ENCODE measurements at regions not wholly inside any gene's neighbourhood (a gene's known extent, or its start where the extent isn't known, plus 50 kb on each side); places are given as distances from the start of the nearest gene placed in this dataset.

DNA sequence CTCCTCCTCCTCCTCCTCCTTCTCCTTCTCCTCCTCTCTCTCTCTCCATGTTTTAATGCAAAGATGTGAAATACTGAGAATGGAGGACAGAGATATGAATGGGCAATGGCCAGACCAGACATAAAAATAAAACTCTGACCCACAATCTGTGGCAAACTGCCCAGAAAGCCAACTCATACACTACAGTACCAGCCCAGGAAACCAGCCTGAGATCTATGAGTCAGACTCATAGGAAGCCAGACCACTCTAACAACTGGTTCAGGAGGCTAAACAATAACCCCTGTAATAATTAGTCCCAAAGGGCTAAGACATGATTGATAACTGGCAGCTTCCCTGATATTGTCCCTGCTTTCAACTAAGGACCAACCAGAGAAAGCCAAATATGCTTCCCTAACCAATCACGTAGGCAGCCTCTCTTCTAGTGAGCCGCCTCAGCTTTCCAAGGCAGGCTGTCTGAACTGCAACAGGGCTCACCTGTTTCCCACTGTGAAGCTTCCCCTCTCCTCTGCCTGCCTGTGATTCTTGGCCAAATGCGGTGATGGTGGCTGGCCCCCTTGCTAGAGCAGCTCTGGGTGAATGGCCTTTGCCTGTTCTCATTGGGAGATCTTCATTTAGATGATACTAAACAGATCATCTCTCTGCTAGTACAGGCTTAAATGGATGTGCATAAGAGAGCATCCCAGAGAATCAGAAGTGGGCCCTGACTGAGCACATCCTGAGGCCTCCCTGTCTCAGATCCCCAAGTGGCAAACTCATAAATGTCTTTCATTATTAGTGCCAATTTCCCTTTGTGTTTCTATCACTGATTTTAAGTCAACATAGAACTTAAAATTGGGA, 817.6 kb downstream of the TNS3 start:
- WGBS (ENCODE audit: insufficient coverage), result 83% methylated on average over 2 of the region's 3 CpGs
- no peaks in the 10 kb centered on the region for H3K4me1 Mint-ChIP-seq

DNA sequence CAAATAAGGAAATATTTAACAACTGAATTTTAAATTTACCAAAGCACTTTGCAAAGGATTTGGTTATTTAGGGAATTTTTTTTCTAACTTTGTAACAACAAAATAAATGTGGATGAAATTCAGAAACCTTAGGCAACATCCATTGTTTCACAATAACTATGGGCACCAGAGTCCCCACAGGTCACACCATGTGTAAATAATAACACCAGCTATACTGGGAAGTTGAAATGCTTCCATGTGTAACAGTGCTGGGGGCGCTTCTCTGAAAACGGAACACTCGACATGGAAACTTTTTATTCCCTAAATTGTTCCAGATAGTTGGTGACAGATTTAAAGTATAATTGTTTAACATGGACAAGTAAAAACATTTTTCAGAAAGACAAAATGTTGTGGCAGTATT, 818.6 kb downstream of the TNS3 start:
- H3K36me3 Mint-ChIP-seq, result no peaks in the 10 kb centered on the region
- no peaks in the 10 kb centered on the region for H3K4me1 Mint-ChIP-seq
- Histone ChIP-seq H3K4me1 (ENCODE audit: control insufficient read depth in 1 of 2, extremely low read depth in 1 of 2, insufficient read depth in 2 of 2, low read length in 2 of 2) (no peaks in the 10 kb centered on the region), H3K9me3 (no peaks in the 10 kb centered on the region), H3K36me3 (ENCODE audit: control insufficient read depth in 2 of 2, extremely low read depth in 1 of 2, insufficient read depth in 1 of 2, low read length in 1 of 2) (no peaks in the 10 kb centered on the region), H3K4me3 (ENCODE audit: control insufficient read depth in 1 of 2, extremely low read depth in 1 of 2, low read length in 1 of 2) (no peak overlapping the region), H3K27me3 (replicated peaks in 1 of 2; ENCODE audit: control insufficient read depth in 2 of 2, extremely low read depth in 1 of 2, insufficient read depth in 2 of 2, low read length in 1 of 2) (no peaks in the 10 kb centered on the region), H3K27ac (ENCODE audit: low read length) (no peak overlapping the region)
- ChIA-PET POLR2A (no interaction called here), CTCF (no interaction called here)
- no peak overlapping the region for H3K27ac Mint-ChIP-seq
- H3K4me3 Mint-ChIP-seq, result no peak overlapping the region
- DNase-seq, result no peak
- no peak for ATAC-seq (replicated peaks in 1 of 4)
- H3K27me3 Mint-ChIP-seq, result no peaks in the 10 kb centered on the region
- H3K9me3 Mint-ChIP-seq, result peaks cover 5 to 18% (median 11%) of the 10 kb centered on the region in 3 donors
- no CpG with 5 or more reads among the region's 3 CpGs for WGBS (ENCODE audit: insufficient coverage)

More for the DNA sequence above, 817.6 kb downstream of the TNS3 start:
- Histone ChIP-seq H3K4me3 (ENCODE audit: control insufficient read depth in 1 of 2, extremely low read depth in 1 of 2, low read length in 1 of 2) (no peak overlapping the region), H3K27me3 (replicated peaks in 1 of 2; ENCODE audit: control insufficient read depth in 2 of 2, extremely low read depth in 1 of 2, insufficient read depth in 2 of 2, low read length in 1 of 2) (no peaks in the 10 kb centered on the region), H3K27ac (ENCODE audit: low read length) (no peak overlapping the region), H3K36me3 (ENCODE audit: control insufficient read depth in 2 of 2, extremely low read depth in 1 of 2, insufficient read depth in 1 of 2, low read length in 1 of 2) (no peaks in the 10 kb centered on the region), H3K9me3 (no peaks in the 10 kb centered on the region), H3K4me1 (ENCODE audit: control insufficient read depth in 1 of 2, extremely low read depth in 1 of 2, insufficient read depth in 2 of 2, low read length in 2 of 2) (no peaks in the 10 kb centered on the region)
- no peak for ATAC-seq (replicated peaks in 1 of 4)
- Mint-ChIP-seq H3K36me3 (no peaks in the 10 kb centered on the region), H3K27ac (no peak overlapping the region), H3K27me3 (no peaks in the 10 kb centered on the region), H3K9me3 (peaks cover 8 to 18% (median 11%) of the 10 kb centered on the region in 3 donors), H3K4me3 (no peak overlapping the region)
- POLR2A ChIA-PET, result no interaction called here
- DNase-seq, result no peak
- CTCF ChIA-PET, result interaction anchor here in 1 of 2 donors (1.0 kb wide), 1 partner anchor 38 kb away, joined by 3 read pairs; no protein-coding TSS in a partner anchor

DNA sequence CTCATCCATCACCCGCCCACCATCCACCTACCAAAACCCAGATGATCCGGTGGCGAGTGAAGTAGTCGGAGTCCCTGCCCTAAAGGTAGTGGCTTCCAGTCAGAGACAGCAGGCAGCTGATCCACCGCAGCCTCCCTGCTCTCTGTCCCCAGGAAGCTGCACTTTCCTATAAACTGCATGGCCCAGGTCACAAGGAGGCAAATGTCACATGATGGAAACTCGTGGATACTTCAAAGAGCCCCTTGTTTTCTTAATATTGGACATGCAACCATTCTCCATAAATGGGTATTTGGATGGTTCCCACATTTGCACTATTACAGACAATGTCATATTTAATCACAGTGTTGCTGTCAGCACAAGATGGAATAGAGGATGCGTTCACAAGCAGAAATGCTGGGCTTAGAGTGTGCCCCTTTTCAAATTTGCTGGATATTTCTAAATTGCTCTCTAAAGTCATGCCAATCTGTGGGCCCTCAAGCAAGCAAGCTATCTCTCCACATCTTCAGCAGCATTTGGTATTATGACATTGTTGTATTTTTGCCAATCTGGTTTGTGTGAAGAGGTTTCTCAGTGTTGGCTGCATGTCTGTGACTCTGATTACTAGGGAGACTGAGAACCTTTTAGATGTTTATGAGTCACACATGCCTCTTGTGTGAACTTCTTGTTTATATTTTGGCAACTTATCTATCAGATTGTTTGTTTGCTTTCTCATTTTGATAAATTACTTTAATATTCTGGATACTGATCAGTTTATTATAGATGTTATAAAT, 822.0 kb downstream of the TNS3 start:
- no peak for ATAC-seq (replicated peaks in 1 of 4)
- H3K4me1 Mint-ChIP-seq, result no peaks in the 10 kb centered on the region
- H3K36me3 Mint-ChIP-seq, result no peaks in the 10 kb centered on the region
- no CpG with 5 or more reads among the region's 7 CpGs for WGBS (ENCODE audit: insufficient coverage)
- H3K36me3 ChIP-seq (ENCODE audit: control insufficient read depth in 2 of 2, extremely low read depth in 1 of 2, insufficient read depth in 1 of 2, low read length in 1 of 2), result no peaks in the 10 kb centered on the region
- H3K4me3 Mint-ChIP-seq, result no peak overlapping the region
- no peak overlapping the region for H3K4me3 ChIP-seq (ENCODE audit: control insufficient read depth in 1 of 2, extremely low read depth in 1 of 2, low read length in 1 of 2)
- H3K9me3 ChIP-seq, result no peaks in the 10 kb centered on the region
- ChIA-PET POLR2A (no interaction called here), CTCF (no interaction called here)
- H3K27me3 ChIP-seq (replicated peaks in 1 of 2; ENCODE audit: control insufficient read depth in 2 of 2, extremely low read depth in 1 of 2, insufficient read depth in 2 of 2, low read length in 1 of 2), result no peaks in the 10 kb centered on the region
- H3K27ac Mint-ChIP-seq, result no peak overlapping the region
- H3K9me3 Mint-ChIP-seq, result peaks cover 2 to 14% (median 5%) of the 10 kb centered on the region in 3 donors
- no peak for DNase-seq
- no peaks in the 10 kb centered on the region for H3K27me3 Mint-ChIP-seq
- H3K4me1 ChIP-seq (ENCODE audit: control insufficient read depth in 1 of 2, extremely low read depth in 1 of 2, insufficient read depth in 2 of 2, low read length in 2 of 2), result no peaks in the 10 kb centered on the region
- no peak overlapping the region for H3K27ac ChIP-seq (ENCODE audit: low read length)

DNA sequence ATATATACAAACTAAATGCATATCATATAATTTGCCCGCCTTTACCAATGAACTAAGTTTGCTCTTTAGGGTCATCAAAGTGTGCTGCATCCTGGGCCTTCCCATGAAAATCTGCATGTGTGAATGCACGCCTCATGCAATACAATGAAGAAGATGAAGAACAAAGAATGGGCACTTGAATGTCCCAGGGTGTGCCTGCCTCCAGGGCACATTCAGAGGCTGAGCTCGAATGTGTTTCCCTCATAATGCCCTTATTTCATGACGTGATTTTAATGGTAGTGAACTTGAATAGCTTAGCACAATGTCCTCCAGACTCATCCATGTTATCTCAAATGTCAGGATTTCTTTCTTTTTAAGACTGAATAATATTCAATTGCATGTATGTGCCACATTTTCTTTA, 824.9 kb downstream of the TNS3 start:
- Histone ChIP-seq H3K27ac (ENCODE audit: low read length) (no peak overlapping the region), H3K36me3 (ENCODE audit: control insufficient read depth in 2 of 2, extremely low read depth in 1 of 2, insufficient read depth in 1 of 2, low read length in 1 of 2) (no peaks in the 10 kb centered on the region), H3K4me3 (ENCODE audit: control insufficient read depth in 1 of 2, extremely low read depth in 1 of 2, low read length in 1 of 2) (no peak overlapping the region), H3K27me3 (replicated peaks in 1 of 2; ENCODE audit: control insufficient read depth in 2 of 2, extremely low read depth in 1 of 2, insufficient read depth in 2 of 2, low read length in 1 of 2) (no peaks in the 10 kb centered on the region), H3K4me1 (ENCODE audit: control insufficient read depth in 1 of 2, extremely low read depth in 1 of 2, insufficient read depth in 2 of 2, low read length in 2 of 2) (no peaks in the 10 kb centered on the region), H3K9me3 (no peaks in the 10 kb centered on the region)
- H3K9me3 Mint-ChIP-seq, result peaks cover 4 to 10% (median 6%) of the 10 kb centered on the region in 3 donors
- no peaks in the 10 kb centered on the region for H3K36me3 Mint-ChIP-seq
- CTCF ChIA-PET, result no interaction called here
- DNase-seq, result no peak
- H3K27me3 Mint-ChIP-seq, result no peaks in the 10 kb centered on the region
- POLR2A ChIA-PET, result no interaction called here
- no peaks in the 10 kb centered on the region for H3K4me1 Mint-ChIP-seq
- no peak overlapping the region for H3K27ac Mint-ChIP-seq
- 69% methylated on average over 1 of the region's 4 CpGs for WGBS (ENCODE audit: insufficient coverage)
- no peak overlapping the region for H3K4me3 Mint-ChIP-seq
- ATAC-seq (replicated peaks in 1 of 4), result no peak

DNA sequence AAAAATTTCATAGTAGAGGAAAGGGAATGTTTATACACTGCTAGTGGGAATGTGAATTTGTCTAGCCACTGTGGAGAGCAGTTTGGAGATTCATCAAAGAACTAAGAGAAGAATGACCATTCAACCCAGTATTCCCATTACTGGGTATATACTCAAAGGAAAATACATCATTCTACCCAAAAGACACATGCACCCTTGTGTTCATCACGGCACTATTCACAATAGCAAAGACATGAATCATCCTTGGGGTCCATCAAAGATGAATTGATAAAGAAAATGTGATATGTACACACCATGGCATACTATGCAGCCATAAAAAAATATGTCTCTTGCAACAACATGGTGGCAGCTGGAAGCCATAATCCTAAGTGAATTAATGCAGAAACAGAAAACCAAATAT, 825.7 kb downstream of the TNS3 start:
- CTCF ChIA-PET, result no interaction called here
- Histone ChIP-seq H3K27ac (ENCODE audit: low read length) (no peak overlapping the region), H3K4me1 (ENCODE audit: control insufficient read depth in 1 of 2, extremely low read depth in 1 of 2, insufficient read depth in 2 of 2, low read length in 2 of 2) (no peaks in the 10 kb centered on the region), H3K9me3 (no peaks in the 10 kb centered on the region), H3K4me3 (ENCODE audit: control insufficient read depth in 1 of 2, extremely low read depth in 1 of 2, low read length in 1 of 2) (no peak overlapping the region), H3K27me3 (replicated peaks in 1 of 2; ENCODE audit: control insufficient read depth in 2 of 2, extremely low read depth in 1 of 2, insufficient read depth in 2 of 2, low read length in 1 of 2) (no peaks in the 10 kb centered on the region), H3K36me3 (ENCODE audit: control insufficient read depth in 2 of 2, extremely low read depth in 1 of 2, insufficient read depth in 1 of 2, low read length in 1 of 2) (no peaks in the 10 kb centered on the region)
- ATAC-seq (replicated peaks in 1 of 4) (no peak), DNase-seq (no peak)
- H3K27me3 Mint-ChIP-seq, result no peaks in the 10 kb centered on the region
- no peak overlapping the region for H3K27ac Mint-ChIP-seq
- peaks cover 4 to 13% (median 6%) of the 10 kb centered on the region in 3 donors for H3K9me3 Mint-ChIP-seq
- no peaks in the 10 kb centered on the region for H3K4me1 Mint-ChIP-seq
- POLR2A ChIA-PET, result no interaction called here
- WGBS (ENCODE audit: insufficient coverage), result no CpG with 5 or more reads among the region's 1 CpG
- H3K36me3 Mint-ChIP-seq, result no peaks in the 10 kb centered on the region
- H3K4me3 Mint-ChIP-seq, result no peak overlapping the region

DNA sequence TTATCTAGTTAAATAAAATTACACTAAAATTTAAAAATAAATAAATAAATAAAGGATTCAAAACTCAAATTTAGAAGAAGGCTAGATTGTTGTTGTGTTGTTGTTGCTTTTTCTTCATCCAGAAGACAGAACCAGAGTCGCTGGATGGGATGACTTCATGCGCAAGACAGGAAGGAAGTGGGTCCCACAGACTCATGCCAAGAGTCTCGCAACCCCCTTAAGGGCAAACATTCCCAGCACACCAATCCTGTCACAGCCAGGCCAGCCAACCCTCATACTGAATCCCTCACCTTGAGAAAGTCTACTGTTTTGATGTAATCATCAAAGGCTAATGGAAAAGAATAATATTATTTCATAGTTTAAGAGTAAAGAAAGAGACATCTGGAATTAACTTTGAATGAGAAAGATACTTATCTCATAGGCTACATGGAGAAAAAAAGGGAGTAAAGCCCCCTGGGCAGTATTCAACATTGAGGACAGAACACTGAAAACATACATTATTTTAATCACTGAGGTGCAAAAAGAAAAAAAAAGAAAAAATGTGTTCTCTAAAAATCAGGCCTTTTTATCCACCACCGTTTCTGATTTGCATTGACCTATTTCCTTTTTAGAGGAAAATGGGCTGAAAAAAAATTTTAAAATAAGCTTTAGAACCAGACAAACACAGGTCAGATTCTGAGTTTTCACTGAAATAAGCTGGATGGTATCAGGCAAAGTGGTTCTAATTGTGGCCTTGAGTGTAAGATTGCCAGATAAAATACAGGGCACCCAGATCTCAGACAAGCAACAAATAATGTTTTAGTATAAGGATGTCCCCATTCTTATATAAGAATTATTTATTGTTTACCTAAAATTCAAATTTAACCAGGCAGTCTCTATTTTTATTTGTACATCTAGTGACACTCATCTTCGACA, 826.5 kb downstream of the TNS3 start:
- Histone ChIP-seq H3K9me3 (no peaks in the 10 kb centered on the region), H3K27me3 (replicated peaks in 1 of 2; ENCODE audit: control insufficient read depth in 2 of 2, extremely low read depth in 1 of 2, insufficient read depth in 2 of 2, low read length in 1 of 2) (no peaks in the 10 kb centered on the region), H3K4me1 (ENCODE audit: control insufficient read depth in 1 of 2, extremely low read depth in 1 of 2, insufficient read depth in 2 of 2, low read length in 2 of 2) (no peaks in the 10 kb centered on the region), H3K4me3 (ENCODE audit: control insufficient read depth in 1 of 2, extremely low read depth in 1 of 2, low read length in 1 of 2) (no peak overlapping the region), H3K36me3 (ENCODE audit: control insufficient read depth in 2 of 2, extremely low read depth in 1 of 2, insufficient read depth in 1 of 2, low read length in 1 of 2) (no peaks in the 10 kb centered on the region), H3K27ac (ENCODE audit: low read length) (no peak overlapping the region)
- H3K27ac Mint-ChIP-seq, result no peak overlapping the region
- H3K27me3 Mint-ChIP-seq, result no peaks in the 10 kb centered on the region
- H3K9me3 Mint-ChIP-seq, result peaks cover 5 to 17% (median 5%) of the 10 kb centered on the region in 3 donors
- ChIA-PET POLR2A (no interaction called here), CTCF (no interaction called here)
- ATAC-seq (replicated peaks in 1 of 4), result no peak
- no peak overlapping the region for H3K4me3 Mint-ChIP-seq
- no peak for DNase-seq
- H3K36me3 Mint-ChIP-seq, result no peaks in the 10 kb centered on the region
- H3K4me1 Mint-ChIP-seq, result no peaks in the 10 kb centered on the region
- 95% methylated on average over 3 of the region's 5 CpGs for WGBS (ENCODE audit: insufficient coverage)

Measured in T-cell (primary cell).